ENCODE measurements at regions not wholly inside any gene's neighbourhood (a gene's known extent, or its start where the extent isn't known, plus 50 kb on each side); places are given as distances from the start of the nearest gene placed in this dataset.

- intact Hi-C loops (cut with DNase I): no loop called here
- Histone ChIP-seq H3K27me3 (no peaks in the 10 kb centered on the region), H3K36me3 (no peaks in the 10 kb centered on the region), H3K27ac (no peak overlapping the region), H3K9me3 (no peaks in the 10 kb centered on the region), H3K4me1 (no peaks in the 10 kb centered on the region), H3K4me3 (no peak overlapping the region)
- no peak for DNase-seq (ENCODE audit: low spot score in 2 of 2)
- no peak for TF ChIP-seq CTCF (IDR thresholded peaks at IDR 0.05)
Observed at GRCh38 chr14:66092748-66093147, 393.4 kb upstream of the CCDC196 start.

GRCh38 chr14:66094001-66094727, 392.0 kb upstream of the CCDC196 start:
- Histone ChIP-seq H3K27ac (no peak overlapping the region), H3K36me3 (no peaks in the 10 kb centered on the region), H3K9me3 (no peaks in the 10 kb centered on the region), H3K4me3 (no peak overlapping the region), H3K27me3 (no peaks in the 10 kb centered on the region), H3K4me1 (no peaks in the 10 kb centered on the region)
- no peak for TF ChIP-seq CTCF (IDR thresholded peaks at IDR 0.05)
- DNase-seq (ENCODE audit: low spot score in 2 of 2): no peak
- intact Hi-C loops (cut with DNase I): no loop called here

GRCh38 chr14:66099451-66099850, 386.7 kb upstream of the CCDC196 start:
- Histone ChIP-seq H3K4me3 (no peak overlapping the region), H3K9me3 (no peaks in the 10 kb centered on the region), H3K27ac (no peak overlapping the region), H3K27me3 (no peaks in the 10 kb centered on the region), H3K36me3 (no peaks in the 10 kb centered on the region), H3K4me1 (no peaks in the 10 kb centered on the region)
- TF ChIP-seq CTCF (IDR thresholded peaks at IDR 0.05): no peak
- no peak for DNase-seq (ENCODE audit: low spot score in 2 of 2)
- intact Hi-C loops (cut with DNase I): no loop called here

- no peak overlapping the region for H3K27ac ChIP-seq
- no peaks in the 10 kb centered on the region for H3K4me1 ChIP-seq
- no peak for TF ChIP-seq CTCF (IDR thresholded peaks at IDR 0.05)
- no peaks in the 10 kb centered on the region for H3K27me3 ChIP-seq
- no peaks in the 10 kb centered on the region for H3K9me3 ChIP-seq
- H3K36me3 ChIP-seq: no peaks in the 10 kb centered on the region
- H3K4me3 ChIP-seq: no peak overlapping the region
- intact Hi-C loops (cut with DNase I): no loop called here
- DNase-seq (ENCODE audit: low spot score in 2 of 2): no peak
Observed at GRCh38 chr14:66099931-66100330, 386.2 kb upstream of the CCDC196 start.

GRCh38 chr14:66101662-66102061, 384.5 kb upstream of the CCDC196 start:
- H3K4me1 ChIP-seq: no peaks in the 10 kb centered on the region
- DNase-seq (ENCODE audit: low spot score in 2 of 2): no peak
- no peaks in the 10 kb centered on the region for H3K9me3 ChIP-seq
- no peak for TF ChIP-seq CTCF (IDR thresholded peaks at IDR 0.05)
- no peaks in the 10 kb centered on the region for H3K36me3 ChIP-seq
- no peak overlapping the region for H3K4me3 ChIP-seq
- H3K27ac ChIP-seq: no peak overlapping the region
- intact Hi-C loops (cut with DNase I): no loop called here
- no peaks in the 10 kb centered on the region for H3K27me3 ChIP-seq

GRCh38 chr14:66104486-66104885, 381.7 kb upstream of the CCDC196 start:
- DNase-seq (ENCODE audit: low spot score in 2 of 2): no peak
- TF ChIP-seq CTCF (IDR thresholded peaks at IDR 0.05): no peak
- Histone ChIP-seq H3K4me1 (no peaks in the 10 kb centered on the region), H3K27ac (no peak overlapping the region), H3K36me3 (no peaks in the 10 kb centered on the region), H3K4me3 (no peak overlapping the region), H3K27me3 (no peaks in the 10 kb centered on the region), H3K9me3 (no peaks in the 10 kb centered on the region)
- intact Hi-C loops (cut with DNase I): no loop called here

All from ascending aorta (tissue), 2 donors.